Stomach (tissue), 8 donors: ENCODE measurements at regions not wholly inside any gene's neighbourhood (a gene's known extent, or its start where the extent isn't known, plus 50 kb on each side); places are given as distances from the start of the nearest gene placed in this dataset.

ENCODE experiments used
- DNase-seq, 2 donors: peaks; one replicate each; pipeline versions ENCODE4 v3.0.0 to v3.0.0-alpha.2; 2013 to 2019
- H3K27ac ChIP-seq, 5 donors: fragments of 200-600 bp in 4 of 5; sonication (generic) in 4 of 5; one replicate each; pipeline ENCODE4 v1.5.1; 2013 to 2019; ENCODE audit warnings: mild to moderate bottlenecking in 1 of 5, moderate library complexity in 1 of 5
- H3K27me3 ChIP-seq, 3 donors: fragments of 200-600 bp; sonication (generic); one replicate each; pipeline ENCODE4 v1.5.1; 2017 to 2019; ENCODE audit warnings: mixed run types in 1 of 3
- H3K36me3 ChIP-seq, 4 donors: fragments of 200-600 bp; sonication (generic); 1 replicate in 3 of 4; 2 replicates in 1 of 4; pipeline ENCODE4 v1.5.1; 2016 to 2019
- H3K4me1 ChIP-seq, 4 donors: fragments of 200-600 bp; sonication (generic); one replicate each; pipeline ENCODE4 v1.5.1; 2016 to 2019
- H3K4me3 ChIP-seq, 4 donors: fragments of 200-600 bp; sonication (generic) in 3 of 4; one replicate each; pipeline ENCODE4 v1.5.1; 2016 to 2019; ENCODE audit warnings: mild to moderate bottlenecking in 1 of 4
- H3K9me3 ChIP-seq, 4 donors: fragments of 200-600 bp; sonication (generic); one replicate each; pipeline ENCODE4 v1.5.1; 2016 to 2019
- EP300 ChIP-seq: sonication (generic); formaldehyde crosslinking; IDR thresholded peaks from one replicate; pipeline ENCODE4 v1.6.1; 2017; ENCODE audit warnings: antibody characterized with exemption
- POLR2A ChIP-seq, 4 donors: fragments of 450-650 bp; IDR thresholded peaks; one replicate each; pipeline ENCODE4 v1.6.1; 2016; ENCODE audit warnings: antibody characterized with exemption in 4 of 4, control low read depth in 2 of 4, mild to moderate bottlenecking in 1 of 4, moderate library complexity in 1 of 4
- POLR2AphosphoS5 ChIP-seq, 3 donors: sonication (generic); formaldehyde crosslinking; IDR thresholded peaks; one replicate each; pipeline ENCODE4 v1.6.1; 2016; ENCODE audit warnings: antibody characterized with exemption in 3 of 3
- WGBS, 5 donors: extraction: QIAGEN DNeasy Blood & Tissue Kit in 3 of 5; methylation state at CpG; one replicate each; pipeline versions ENCODE4 v1.1.5 to v1.1.7; 2013 to 2018; 5-methylcytosine and 5-hydroxymethylcytosine counted together
- intact Hi-C: fragments of 100-400 bp; cut with DNase I; formaldehyde crosslinking; loops from one replicate; pipeline ENCODE4 v1.15.1; 2023; ENCODE audit warnings: low total_unique reads
- TF ChIP-seq, protein P1 (sequence below), 7 experiments: fragments of 450-650 bp in 4 of 7; fragments of 200-600 bp in 3 of 7; sonication (generic) in 3 of 7; IDR thresholded peaks; one replicate each; pipeline ENCODE4 v1.5.1; 2016 to 2019; ENCODE audit warnings: antibody characterized with exemption in 7 of 7, control low read depth in 2 of 7, mild to moderate bottlenecking in 1 of 7
- donor health status: healthy with polysubstance abuse.
- donor health status: Bipolar disorder and iron deficiency.
- donor health status: healthy.

DNA sequence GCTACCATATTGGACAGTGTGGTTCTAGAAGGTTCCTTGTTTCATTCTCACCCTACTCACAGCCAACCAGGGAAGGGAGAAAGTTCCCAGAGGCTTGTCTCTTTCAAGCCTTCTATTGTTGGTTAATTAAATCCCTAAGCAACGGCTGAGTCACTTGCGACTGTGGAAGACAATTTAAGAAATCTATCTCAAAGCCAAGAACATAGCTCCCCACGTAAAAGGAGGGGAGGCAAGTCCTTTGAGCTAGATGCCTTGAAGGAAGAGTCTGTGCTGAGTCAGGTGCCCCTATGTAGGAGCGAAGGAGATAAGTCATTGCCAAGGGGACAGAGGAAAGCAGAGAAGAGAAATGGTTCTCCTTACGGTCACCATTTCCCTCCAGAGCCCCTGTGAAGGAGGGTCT, 79.4 kb upstream of the PPP2R5A start:
- no peak for TF ChIP-seq EP300
- TF ChIP-seq POLR2AphosphoS5 (IDR thresholded peaks at IDR 0.05): no peak
- no peak for TF ChIP-seq POLR2A (IDR thresholded peaks at IDR 0.05)
- TF ChIP-seq, protein P1, sequence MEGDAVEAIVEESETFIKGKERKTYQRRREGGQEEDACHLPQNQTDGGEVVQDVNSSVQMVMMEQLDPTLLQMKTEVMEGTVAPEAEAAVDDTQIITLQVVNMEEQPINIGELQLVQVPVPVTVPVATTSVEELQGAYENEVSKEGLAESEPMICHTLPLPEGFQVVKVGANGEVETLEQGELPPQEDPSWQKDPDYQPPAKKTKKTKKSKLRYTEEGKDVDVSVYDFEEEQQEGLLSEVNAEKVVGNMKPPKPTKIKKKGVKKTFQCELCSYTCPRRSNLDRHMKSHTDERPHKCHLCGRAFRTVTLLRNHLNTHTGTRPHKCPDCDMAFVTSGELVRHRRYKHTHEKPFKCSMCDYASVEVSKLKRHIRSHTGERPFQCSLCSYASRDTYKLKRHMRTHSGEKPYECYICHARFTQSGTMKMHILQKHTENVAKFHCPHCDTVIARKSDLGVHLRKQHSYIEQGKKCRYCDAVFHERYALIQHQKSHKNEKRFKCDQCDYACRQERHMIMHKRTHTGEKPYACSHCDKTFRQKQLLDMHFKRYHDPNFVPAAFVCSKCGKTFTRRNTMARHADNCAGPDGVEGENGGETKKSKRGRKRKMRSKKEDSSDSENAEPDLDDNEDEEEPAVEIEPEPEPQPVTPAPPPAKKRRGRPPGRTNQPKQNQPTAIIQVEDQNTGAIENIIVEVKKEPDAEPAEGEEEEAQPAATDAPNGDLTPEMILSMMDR (IDR thresholded peaks at IDR 0.05): no peak
- Histone ChIP-seq H3K4me1 (peaks cover 0 to 7% (median 3%) of the 10 kb centered on the region in 4 donors), H3K9me3 (peaks cover 0 to 2% (median 0%) of the 10 kb centered on the region in 4 donors), H3K27me3 (no peaks in the 10 kb centered on the region), H3K27ac (no peak overlapping the region), H3K36me3 (no peaks in the 10 kb centered on the region), H3K4me3 (no peak overlapping the region)
- intact Hi-C loops: no loop called here
- 81 to 97% (median 88%) methylated on average over 5 of the region's 5 CpGs for WGBS, 5 donors
- DNase-seq: no peak

DNA sequence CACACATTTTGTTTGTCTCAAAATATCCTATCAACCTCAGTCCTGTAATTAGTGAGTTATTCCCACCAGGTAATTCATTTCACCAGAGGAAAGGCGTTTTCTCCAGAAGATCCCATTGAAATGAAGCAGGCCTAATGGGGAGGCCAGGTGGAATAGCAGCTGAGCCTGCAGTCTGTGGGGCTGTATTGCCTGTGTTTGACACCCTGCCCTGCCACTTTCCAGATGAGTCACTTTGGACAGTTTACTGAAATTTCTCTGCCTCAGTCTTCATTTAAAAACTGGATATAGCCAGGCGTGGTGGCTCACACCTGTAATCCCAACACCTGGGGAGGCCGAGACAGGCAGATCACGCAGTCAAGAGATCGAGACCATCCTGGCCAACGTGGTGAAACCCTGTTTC, 78.1 kb upstream of the PPP2R5A start:
- Histone ChIP-seq H3K9me3 (no peaks in the 10 kb centered on the region), H3K4me3 (no peak overlapping the region), H3K27me3 (no peaks in the 10 kb centered on the region), H3K36me3 (no peaks in the 10 kb centered on the region), H3K4me1 (peaks cover 0 to 7% (median 3%) of the 10 kb centered on the region in 4 donors), H3K27ac (no peak overlapping the region)
- DNase-seq: no peak
- no peak for TF ChIP-seq EP300
- intact Hi-C loops: no loop called here
- WGBS, 5 donors: 88 to 94% (median 93%) methylated on average over 6 of the region's 6 CpGs

DNA sequence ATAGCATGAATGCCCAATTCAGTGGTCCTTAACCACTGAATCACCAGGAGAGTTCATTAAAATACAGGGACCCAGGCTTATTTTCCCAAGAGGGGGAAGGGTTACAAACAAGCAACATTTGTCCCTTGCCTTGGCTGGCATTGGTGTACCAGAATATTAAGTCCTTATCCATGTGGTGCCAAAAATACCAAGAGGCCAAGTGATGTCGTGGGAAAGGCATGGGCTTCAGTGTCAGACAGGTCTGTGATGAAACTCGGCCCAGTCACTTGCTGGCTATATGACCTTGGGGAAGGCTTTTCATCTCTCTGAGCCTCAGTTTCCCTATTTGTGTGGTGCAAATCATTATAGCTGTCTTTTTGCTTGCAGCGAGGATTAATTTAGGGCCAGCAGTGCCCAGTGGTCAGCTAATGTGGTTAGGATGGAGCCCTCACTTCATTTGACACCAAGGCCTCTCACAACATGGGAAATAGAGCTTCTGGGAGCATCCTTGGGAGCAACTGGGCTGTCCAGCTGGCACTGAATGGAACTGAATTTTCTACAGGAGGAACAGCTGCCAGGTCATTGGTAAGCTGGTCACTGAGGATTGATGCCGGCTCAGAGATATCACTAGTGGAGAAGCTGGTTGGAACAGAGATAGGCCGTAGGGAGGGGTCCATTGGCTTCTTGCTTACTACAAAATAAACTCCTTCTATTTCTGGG, 77.2 kb upstream of the PPP2R5A start:
- Histone ChIP-seq H3K36me3 (no peaks in the 10 kb centered on the region), H3K4me1 (peaks cover 0 to 7% (median 0%) of the 10 kb centered on the region in 4 donors), H3K4me3 (no peak overlapping the region), H3K9me3 (no peaks in the 10 kb centered on the region), H3K27ac (no peak overlapping the region), H3K27me3 (no peaks in the 10 kb centered on the region)
- DNase-seq: no peak
- TF ChIP-seq EP300: no peak
- intact Hi-C loops: no loop called here
- WGBS, 5 donors: 83 to 98% (median 90%) methylated on average over 5 of the region's 5 CpGs

DNA sequence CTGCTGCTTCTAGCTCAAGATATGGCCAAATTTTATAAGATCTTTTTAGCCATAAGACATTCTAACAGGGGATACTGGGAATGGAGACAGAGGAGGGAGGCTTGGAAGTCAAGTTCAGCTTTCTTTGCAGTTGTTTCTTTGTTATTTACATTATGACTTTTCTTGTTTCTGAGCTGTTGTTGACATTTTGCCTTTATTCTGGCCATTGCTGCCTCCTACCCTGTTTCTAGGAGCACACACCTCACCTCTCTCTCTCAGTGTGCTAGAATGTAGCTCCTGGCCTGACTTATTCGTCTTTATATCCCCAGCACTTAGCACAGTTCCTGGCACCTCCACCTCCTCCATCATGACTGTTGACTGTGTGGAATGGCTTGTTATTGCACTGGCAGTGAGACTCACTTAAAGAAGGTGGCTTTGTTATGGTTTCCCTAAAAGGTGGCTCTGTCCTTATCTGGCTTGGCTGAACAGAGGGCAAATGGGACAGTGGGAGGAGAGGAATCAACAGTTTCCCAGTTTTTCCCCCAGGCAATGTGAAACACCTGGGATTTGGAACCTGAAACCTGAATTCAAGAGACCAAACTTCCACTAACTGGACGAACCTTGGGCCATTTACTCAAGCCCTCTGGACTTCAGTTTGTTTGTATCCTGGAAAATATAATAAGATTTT, 76.1 kb upstream of the PPP2R5A start:
- TF ChIP-seq POLR2A (IDR thresholded peaks at IDR 0.05) (no peak), EP300 (no peak), POLR2AphosphoS5 (IDR thresholded peaks at IDR 0.05) (no peak)
- TF ChIP-seq, protein P1 (IDR thresholded peaks at IDR 0.05): no peak
- Histone ChIP-seq H3K4me3 (no peak overlapping the region), H3K27ac (no peak overlapping the region), H3K4me1 (peaks cover 0 to 7% (median 0%) of the 10 kb centered on the region in 4 donors), H3K36me3 (no peaks in the 10 kb centered on the region), H3K9me3 (no peaks in the 10 kb centered on the region), H3K27me3 (no peaks in the 10 kb centered on the region)
- DNase-seq: no peak
- 37 to 52% (median 48%) methylated on average over 2 of the region's 2 CpGs for WGBS, 5 donors
- intact Hi-C loops: no loop called here

DNA sequence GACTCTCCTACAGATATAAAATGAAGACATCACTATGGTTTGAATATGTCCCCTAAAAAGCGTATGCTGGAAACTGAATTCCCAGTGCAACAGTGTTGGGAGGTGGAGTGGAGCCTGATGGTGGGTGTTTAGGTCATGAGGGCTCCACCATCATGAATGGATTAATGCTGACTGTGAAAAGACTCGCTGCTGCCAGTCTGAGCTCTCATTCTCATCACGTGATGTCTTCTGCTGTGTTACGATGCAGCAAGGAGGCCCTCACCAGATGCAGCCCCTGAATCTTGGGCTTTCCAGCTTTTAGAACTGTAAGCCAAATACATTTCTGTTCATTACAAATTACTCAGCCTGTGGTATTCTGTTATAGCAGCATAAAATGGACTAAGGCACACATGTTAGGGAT, 73.8 kb upstream of the PPP2R5A start:
- Histone ChIP-seq H3K27ac (no peak overlapping the region), H3K27me3 (no peaks in the 10 kb centered on the region), H3K4me1 (peaks cover 0 to 7% (median 0%) of the 10 kb centered on the region in 4 donors), H3K36me3 (no peaks in the 10 kb centered on the region), H3K9me3 (no peaks in the 10 kb centered on the region), H3K4me3 (no peak overlapping the region)
- intact Hi-C loops: no loop called here
- no peak for DNase-seq
- WGBS, 5 donors: 93 to 96% (median 94%) methylated on average over 4 of the region's 4 CpGs
- TF ChIP-seq POLR2AphosphoS5 (IDR thresholded peaks at IDR 0.05) (no peak), EP300 (no peak), POLR2A (IDR thresholded peaks at IDR 0.05) (no peak)
- TF ChIP-seq, protein P1 (IDR thresholded peaks at IDR 0.05): no peak
